ENCODE measurements at regions not wholly inside any gene's neighbourhood (a gene's known extent, or its start where the extent isn't known, plus 50 kb on each side); places are given as distances from the start of the nearest gene placed in this dataset.

GRCh38 chr3:72169120-72169519, 384.2 kb upstream of the PROK2 start:
- TF ChIP-seq POLR2A (IDR thresholded peaks at IDR 0.05) = no peak
- TF ChIP-seq, protein P1, sequence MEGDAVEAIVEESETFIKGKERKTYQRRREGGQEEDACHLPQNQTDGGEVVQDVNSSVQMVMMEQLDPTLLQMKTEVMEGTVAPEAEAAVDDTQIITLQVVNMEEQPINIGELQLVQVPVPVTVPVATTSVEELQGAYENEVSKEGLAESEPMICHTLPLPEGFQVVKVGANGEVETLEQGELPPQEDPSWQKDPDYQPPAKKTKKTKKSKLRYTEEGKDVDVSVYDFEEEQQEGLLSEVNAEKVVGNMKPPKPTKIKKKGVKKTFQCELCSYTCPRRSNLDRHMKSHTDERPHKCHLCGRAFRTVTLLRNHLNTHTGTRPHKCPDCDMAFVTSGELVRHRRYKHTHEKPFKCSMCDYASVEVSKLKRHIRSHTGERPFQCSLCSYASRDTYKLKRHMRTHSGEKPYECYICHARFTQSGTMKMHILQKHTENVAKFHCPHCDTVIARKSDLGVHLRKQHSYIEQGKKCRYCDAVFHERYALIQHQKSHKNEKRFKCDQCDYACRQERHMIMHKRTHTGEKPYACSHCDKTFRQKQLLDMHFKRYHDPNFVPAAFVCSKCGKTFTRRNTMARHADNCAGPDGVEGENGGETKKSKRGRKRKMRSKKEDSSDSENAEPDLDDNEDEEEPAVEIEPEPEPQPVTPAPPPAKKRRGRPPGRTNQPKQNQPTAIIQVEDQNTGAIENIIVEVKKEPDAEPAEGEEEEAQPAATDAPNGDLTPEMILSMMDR (IDR thresholded peaks at IDR 0.05 in 4 of 5, conservative IDR thresholded peaks at IDR 0.05 in 1 of 5) = no peak
- ATAC-seq (no peak), DNase-seq (no peak)
- Histone ChIP-seq H3K27me3 (no peaks in the 10 kb centered on the region), H3K9me3 (no peaks in the 10 kb centered on the region), H3K27ac (no peak overlapping the region), H3K4me3 (no peak overlapping the region), H3K36me3 (no peaks in the 10 kb centered on the region), H3K4me1 (peaks cover 17 to 18% of the 10 kb centered on the region in 2 donors)
- intact Hi-C loops (cut with DNase I; ENCODE audit: low total_unique reads) (no loop called here), in situ Hi-C loops (cut with MboI; ENCODE audit: low sequenced_read_pairs in 4 of 4) (no loop called here)

- TF ChIP-seq, protein P1 (IDR thresholded peaks at IDR 0.05 in 4 of 5, conservative IDR thresholded peaks at IDR 0.05 in 1 of 5) = no peak
- TF ChIP-seq POLR2A (IDR thresholded peaks at IDR 0.05) = no peak
- no peak for ATAC-seq
- H3K4me3 ChIP-seq = no peak overlapping the region
- H3K4me1 ChIP-seq = no peaks in the 10 kb centered on the region
- H3K9me3 ChIP-seq = no peaks in the 10 kb centered on the region
- DNase-seq = no peak
- in situ Hi-C loops (cut with MboI; ENCODE audit: low sequenced_read_pairs in 4 of 4) (no loop called here), intact Hi-C loops (cut with DNase I; ENCODE audit: low total_unique reads) (no loop called here)
- H3K27ac ChIP-seq = no peak overlapping the region
- no peaks in the 10 kb centered on the region for H3K27me3 ChIP-seq
- H3K36me3 ChIP-seq = no peaks in the 10 kb centered on the region
Measured at GRCh38 chr3:72165808-72166207, 380.9 kb upstream of the PROK2 start.

GRCh38 chr3:72165317-72165716, 380.4 kb upstream of the PROK2 start:
- no peaks in the 10 kb centered on the region for H3K4me1 ChIP-seq
- DNase-seq = no peak
- H3K9me3 ChIP-seq = no peaks in the 10 kb centered on the region
- H3K27ac ChIP-seq = no peak overlapping the region
- ATAC-seq = no peak
- in situ Hi-C loops (cut with MboI; ENCODE audit: low sequenced_read_pairs in 4 of 4) (no loop called here), intact Hi-C loops (cut with DNase I; ENCODE audit: low total_unique reads) (no loop called here)
- H3K36me3 ChIP-seq = no peaks in the 10 kb centered on the region
- TF ChIP-seq, protein P1 (IDR thresholded peaks at IDR 0.05 in 4 of 5, conservative IDR thresholded peaks at IDR 0.05 in 1 of 5) = no peak
- no peak for TF ChIP-seq POLR2A (IDR thresholded peaks at IDR 0.05)
- no peak overlapping the region for H3K4me3 ChIP-seq
- no peaks in the 10 kb centered on the region for H3K27me3 ChIP-seq

GRCh38 chr3:72164635-72164978, 379.7 kb upstream of the PROK2 start:
- no peak for DNase-seq
- Histone ChIP-seq H3K27me3 (no peaks in the 10 kb centered on the region), H3K4me3 (no peak overlapping the region), H3K27ac (no peak overlapping the region), H3K36me3 (no peaks in the 10 kb centered on the region), H3K9me3 (no peaks in the 10 kb centered on the region), H3K4me1 (no peaks in the 10 kb centered on the region)
- in situ Hi-C loops (cut with MboI; ENCODE audit: low sequenced_read_pairs in 4 of 4) (no loop called here), intact Hi-C loops (cut with DNase I; ENCODE audit: low total_unique reads) (no loop called here)
- TF ChIP-seq POLR2A (IDR thresholded peaks at IDR 0.05) = no peak
- TF ChIP-seq, protein P1 (IDR thresholded peaks at IDR 0.05 in 4 of 5, conservative IDR thresholded peaks at IDR 0.05 in 1 of 5) = no peak
- ATAC-seq = no peak

GRCh38 chr3:72163809-72164634, 379.1 kb upstream of the PROK2 start:
- Histone ChIP-seq H3K27me3 (no peaks in the 10 kb centered on the region), H3K4me3 (no peak overlapping the region), H3K9me3 (no peaks in the 10 kb centered on the region), H3K4me1 (no peaks in the 10 kb centered on the region), H3K36me3 (no peaks in the 10 kb centered on the region), H3K27ac (no peak overlapping the region)
- DNase-seq = no peak
- ATAC-seq = no peak
- in situ Hi-C loops (cut with MboI; ENCODE audit: low sequenced_read_pairs in 4 of 4) = no loop called here
- TF ChIP-seq, protein P1 (IDR thresholded peaks at IDR 0.05 in 4 of 5, conservative IDR thresholded peaks at IDR 0.05 in 1 of 5) = no peak
- TF ChIP-seq POLR2A (IDR thresholded peaks at IDR 0.05) = no peak
- intact Hi-C loops (cut with DNase I; ENCODE audit: low total_unique reads) = no loop called here

Measured in gastrocnemius medialis (tissue), 4 donors.